ENCODE measurements at regions not wholly inside any gene's neighbourhood (a gene's known extent, or its start where the extent isn't known, plus 50 kb on each side); places are given as distances from the start of the nearest gene placed in this dataset.

DNA sequence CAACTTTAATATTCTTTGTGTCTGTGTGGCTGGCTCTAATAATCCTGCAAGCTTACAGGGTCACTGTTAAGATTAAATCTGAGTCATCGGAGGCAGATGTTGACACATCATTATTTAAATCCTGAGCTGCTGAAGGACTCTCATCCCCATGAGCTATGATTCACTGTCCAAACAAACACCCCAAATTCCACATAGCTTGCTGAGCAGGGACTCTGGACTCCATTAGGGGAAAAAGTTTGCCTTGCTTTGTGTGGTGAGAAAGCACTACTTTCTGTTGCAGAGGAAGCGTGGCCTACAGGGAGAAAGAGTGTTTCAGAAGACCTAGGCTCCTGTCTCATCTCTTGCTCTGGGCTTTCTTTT lies 213.7 kb downstream of the PDCD6IP start:
- no peak overlapping the region for H3K4me2 ChIP-seq (ENCODE audit: control insufficient read depth, extremely low read depth, insufficient read depth, low read depth, low read length)
- no peaks in the 10 kb centered on the region for H3K36me3 ChIP-seq (ENCODE audit: control insufficient read depth in 2 of 2, extremely low read depth in 1 of 2, insufficient read depth in 2 of 2, low read length in 2 of 2)
- FAIRE-seq, result peak; percentile 93
- no peaks in the 10 kb centered on the region for H4K20me1 ChIP-seq (ENCODE audit: control insufficient read depth, extremely low read depth, insufficient read depth, low read length)
- H3K27ac ChIP-seq (ENCODE audit: control insufficient read depth, insufficient read depth, low read length), result no peak overlapping the region
- H3K9me3 ChIP-seq (ENCODE audit: control insufficient read depth, low read depth, low read length), result no peaks in the 10 kb centered on the region
- no peak overlapping the region for H3K4me3 ChIP-seq (ENCODE audit: control insufficient read depth in 2 of 3, extremely low read depth in 1 of 3, insufficient read depth in 2 of 3, low read depth in 1 of 3, low read length in 3 of 3)
- no peak overlapping the region for H3K9ac ChIP-seq (ENCODE audit: control insufficient read depth, extremely low read depth, insufficient read depth, low read length)
- peak; percentile 41 for DNase-seq (ENCODE audit: low read depth, low spot score)
- dilution Hi-C loops (cut with MboI; ENCODE audit: extremely low pct_ligation_motif_present, low sequenced_read_pairs), result no loop called here
- TF ChIP-seq, protein P1, sequence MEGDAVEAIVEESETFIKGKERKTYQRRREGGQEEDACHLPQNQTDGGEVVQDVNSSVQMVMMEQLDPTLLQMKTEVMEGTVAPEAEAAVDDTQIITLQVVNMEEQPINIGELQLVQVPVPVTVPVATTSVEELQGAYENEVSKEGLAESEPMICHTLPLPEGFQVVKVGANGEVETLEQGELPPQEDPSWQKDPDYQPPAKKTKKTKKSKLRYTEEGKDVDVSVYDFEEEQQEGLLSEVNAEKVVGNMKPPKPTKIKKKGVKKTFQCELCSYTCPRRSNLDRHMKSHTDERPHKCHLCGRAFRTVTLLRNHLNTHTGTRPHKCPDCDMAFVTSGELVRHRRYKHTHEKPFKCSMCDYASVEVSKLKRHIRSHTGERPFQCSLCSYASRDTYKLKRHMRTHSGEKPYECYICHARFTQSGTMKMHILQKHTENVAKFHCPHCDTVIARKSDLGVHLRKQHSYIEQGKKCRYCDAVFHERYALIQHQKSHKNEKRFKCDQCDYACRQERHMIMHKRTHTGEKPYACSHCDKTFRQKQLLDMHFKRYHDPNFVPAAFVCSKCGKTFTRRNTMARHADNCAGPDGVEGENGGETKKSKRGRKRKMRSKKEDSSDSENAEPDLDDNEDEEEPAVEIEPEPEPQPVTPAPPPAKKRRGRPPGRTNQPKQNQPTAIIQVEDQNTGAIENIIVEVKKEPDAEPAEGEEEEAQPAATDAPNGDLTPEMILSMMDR (optimal IDR thresholded peaks at IDR 0.05 in 1 of 3, IDR thresholded peaks at IDR 0.05 in 1 of 3, conservative IDR thresholded peaks at IDR 0.05 in 1 of 3; ENCODE audit: extremely low read depth in 1 of 3, insufficient read depth in 2 of 3, low read length in 3 of 3), result no peak
- no peak for TF ChIP-seq EZH2 (IDR thresholded peaks at IDR 0.05; ENCODE audit: low read length)
- peaks cover 18% of the 10 kb centered on the region for H3K4me1 ChIP-seq (ENCODE audit: control insufficient read depth, extremely low read depth, insufficient read depth, low read length)
- H3K9me1 ChIP-seq (ENCODE audit: control insufficient read depth, extremely low read depth, insufficient read depth, low read length), result no peaks in the 10 kb centered on the region
- H3K79me2 ChIP-seq (ENCODE audit: control insufficient read depth, insufficient read depth, low read length), result no peaks in the 10 kb centered on the region
- no peak overlapping the region for H2AFZ ChIP-seq (ENCODE audit: control insufficient read depth, low read length)
- H3K27me3 ChIP-seq (ENCODE audit: control insufficient read depth, extremely low read depth, insufficient read depth, low read length), result no peaks in the 10 kb centered on the region

DNA sequence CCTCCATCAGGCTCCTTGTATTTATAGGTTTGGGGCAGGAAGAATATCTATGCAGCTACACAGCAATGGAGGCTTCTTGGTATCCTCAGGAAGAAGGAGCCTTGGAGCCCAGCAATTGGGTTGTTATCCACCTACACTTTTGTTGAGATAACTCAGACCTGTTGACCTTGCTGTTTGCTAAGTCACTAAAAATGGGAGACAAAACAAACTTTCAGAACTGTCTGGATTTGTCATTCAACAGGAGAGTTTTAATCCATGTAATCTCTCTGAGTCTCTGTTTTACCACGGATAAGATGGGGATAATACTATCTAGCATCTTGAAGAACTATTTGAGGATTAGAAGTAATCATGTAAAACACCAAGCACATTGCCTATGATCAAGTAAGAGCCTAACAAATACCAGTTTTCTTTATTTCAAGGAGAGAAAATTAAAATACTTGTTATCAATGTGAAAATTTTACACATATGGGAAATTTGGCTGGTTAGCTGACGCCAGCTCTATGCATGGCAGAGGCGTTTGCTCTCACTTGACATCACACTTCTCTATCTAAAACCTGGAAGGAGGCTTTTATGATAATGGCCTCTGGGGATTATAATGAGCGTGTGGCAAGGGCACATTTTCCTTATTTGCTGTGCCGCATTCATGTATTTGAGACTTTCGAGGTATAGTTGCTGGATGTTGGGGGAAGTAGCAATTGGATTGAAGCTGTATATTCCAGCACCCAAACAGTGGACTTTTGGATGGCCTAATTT lies 215.6 kb downstream of the PDCD6IP start:
- Histone ChIP-seq H3K9me1 (ENCODE audit: control insufficient read depth, extremely low read depth, insufficient read depth, low read length) (no peaks in the 10 kb centered on the region), H3K27ac (ENCODE audit: control insufficient read depth, insufficient read depth, low read length) (no peak overlapping the region), H3K9ac (ENCODE audit: control insufficient read depth, extremely low read depth, insufficient read depth, low read length) (no peak overlapping the region), H3K4me2 (ENCODE audit: control insufficient read depth, extremely low read depth, insufficient read depth, low read depth, low read length) (no peak overlapping the region), H3K27me3 (ENCODE audit: control insufficient read depth, extremely low read depth, insufficient read depth, low read length) (peaks cover 6% of the 10 kb centered on the region), H3K36me3 (ENCODE audit: control insufficient read depth in 2 of 2, extremely low read depth in 1 of 2, insufficient read depth in 2 of 2, low read length in 2 of 2) (no peaks in the 10 kb centered on the region), H3K79me2 (ENCODE audit: control insufficient read depth, insufficient read depth, low read length) (no peaks in the 10 kb centered on the region), H3K9me3 (ENCODE audit: control insufficient read depth, low read depth, low read length) (no peaks in the 10 kb centered on the region), H2AFZ (ENCODE audit: control insufficient read depth, low read length) (no peak overlapping the region), H3K4me3 (ENCODE audit: control insufficient read depth in 2 of 3, extremely low read depth in 1 of 3, insufficient read depth in 2 of 3, low read depth in 1 of 3, low read length in 3 of 3) (no peak overlapping the region), H4K20me1 (ENCODE audit: control insufficient read depth, extremely low read depth, insufficient read depth, low read length) (no peaks in the 10 kb centered on the region), H3K4me1 (ENCODE audit: control insufficient read depth, extremely low read depth, insufficient read depth, low read length) (peaks cover 22% of the 10 kb centered on the region)
- dilution Hi-C loops (cut with MboI; ENCODE audit: extremely low pct_ligation_motif_present, low sequenced_read_pairs), result no loop called here
- no peak for TF ChIP-seq EZH2 (IDR thresholded peaks at IDR 0.05; ENCODE audit: low read length)
- TF ChIP-seq, protein P1 (optimal IDR thresholded peaks at IDR 0.05 in 1 of 3, IDR thresholded peaks at IDR 0.05 in 1 of 3, conservative IDR thresholded peaks at IDR 0.05 in 1 of 3; ENCODE audit: extremely low read depth in 1 of 3, insufficient read depth in 2 of 3, low read length in 3 of 3), result no peak
- DNase-seq (ENCODE audit: low read depth, low spot score), result no peak
- FAIRE-seq, result no peak

Data from keratinocyte (primary cell).